ENCODE measurements at regions not wholly inside any gene's neighbourhood (a gene's known extent, or its start where the extent isn't known, plus 50 kb on each side); places are given as distances from the start of the nearest gene placed in this dataset.

GRCh38 chr15:96119734-96120133 is 210.8 kb upstream of the NR2F2 start:
- no peak for TF ChIP-seq CTCF (IDR thresholded peaks at IDR 0.05)
- Histone ChIP-seq H3K4me1 (no peaks in the 10 kb centered on the region), H3K9me3 (no peaks in the 10 kb centered on the region), H3K4me3 (no peak overlapping the region), H3K36me3 (no peaks in the 10 kb centered on the region), H3K27me3 (no peaks in the 10 kb centered on the region), H3K27ac (no peak overlapping the region)
- intact Hi-C loops (cut with DNase I) = no loop called here
- no peak for ATAC-seq
- no peak for DNase-seq

GRCh38 chr15:96121086-96121920 is 209.2 kb upstream of the NR2F2 start:
- H3K27me3 ChIP-seq = no peaks in the 10 kb centered on the region
- H3K36me3 ChIP-seq = no peaks in the 10 kb centered on the region
- intact Hi-C loops (cut with DNase I) = no loop called here
- ATAC-seq (no peak), DNase-seq (peak in 2 of 4 donors; percentile 53 to 55)
- H3K4me1 ChIP-seq = no peaks in the 10 kb centered on the region
- H3K27ac ChIP-seq = no peak overlapping the region
- H3K9me3 ChIP-seq = no peaks in the 10 kb centered on the region
- H3K4me3 ChIP-seq = no peak overlapping the region
- no peak for TF ChIP-seq CTCF (IDR thresholded peaks at IDR 0.05)

- ATAC-seq (no peak), DNase-seq (no peak)
- Histone ChIP-seq H3K4me1 (no peaks in the 10 kb centered on the region), H3K4me3 (no peak overlapping the region), H3K9me3 (no peaks in the 10 kb centered on the region), H3K27me3 (no peaks in the 10 kb centered on the region), H3K36me3 (no peaks in the 10 kb centered on the region), H3K27ac (no peak overlapping the region)
- intact Hi-C loops (cut with DNase I) = no loop called here
- TF ChIP-seq CTCF (IDR thresholded peaks at IDR 0.05) = no peak
Observed at GRCh38 chr15:96122077-96123027, 208.1 kb upstream of the NR2F2 start.

GRCh38 chr15:96123028-96123400 is 207.5 kb upstream of the NR2F2 start:
- intact Hi-C loops (cut with DNase I) = no loop called here
- Histone ChIP-seq H3K27me3 (no peaks in the 10 kb centered on the region), H3K36me3 (no peaks in the 10 kb centered on the region), H3K4me1 (no peaks in the 10 kb centered on the region), H3K9me3 (no peaks in the 10 kb centered on the region), H3K27ac (no peak overlapping the region), H3K4me3 (no peak overlapping the region)
- ATAC-seq = no peak
- no peak for TF ChIP-seq CTCF (IDR thresholded peaks at IDR 0.05)
- DNase-seq = no peak

GRCh38 chr15:96123630-96124187 is 206.8 kb upstream of the NR2F2 start:
- TF ChIP-seq CTCF (IDR thresholded peaks at IDR 0.05) = no peak
- Histone ChIP-seq H3K4me3 (no peak overlapping the region), H3K9me3 (no peaks in the 10 kb centered on the region), H3K27ac (no peak overlapping the region), H3K4me1 (no peaks in the 10 kb centered on the region), H3K27me3 (no peaks in the 10 kb centered on the region), H3K36me3 (no peaks in the 10 kb centered on the region)
- DNase-seq = no peak
- ATAC-seq = no peak
- intact Hi-C loops (cut with DNase I) = no loop called here
